ENCODE measurements at regions not wholly inside any gene's neighbourhood (a gene's known extent, or its start where the extent isn't known, plus 50 kb on each side); places are given as distances from the start of the nearest gene placed in this dataset.
"Not testable (repeated sequence)": the region's sequence is repeated elsewhere in the genome, so short reads cannot be mapped to it uniquely, and the experiment has no call there.

GRCh38 chr15:44817797-44818196 lies 81.5 kb downstream of the TRIM69 start:
- FAIRE-seq: not testable (repeated sequence)

GRCh38 chr15:44819331-44819987 lies 83.1 kb downstream of the TRIM69 start:
- FAIRE-seq: not testable (repeated sequence)

- FAIRE-seq: not testable (repeated sequence)
Observed at GRCh38 chr15:44820535-44820934, 84.2 kb downstream of the TRIM69 start.

GRCh38 chr15:44820967-44821366 lies 84.6 kb downstream of the TRIM69 start:
- not testable (repeated sequence) for FAIRE-seq

GRCh38 chr15:44824277-44825145 lies 88.2 kb downstream of the TRIM69 start:
- FAIRE-seq: not testable (repeated sequence)

- not testable (repeated sequence) for FAIRE-seq
Observed at GRCh38 chr15:44826583-44826982, 90.3 kb downstream of the TRIM69 start.

- FAIRE-seq: not testable (repeated sequence)
Observed at GRCh38 chr15:44828229-44828914, 92.0 kb downstream of the TRIM69 start.

- FAIRE-seq: not testable (repeated sequence)
Observed at GRCh38 chr15:44829150-44829549, 92.8 kb downstream of the TRIM69 start.

GRCh38 chr15:44830692-44831408 lies 94.5 kb downstream of the TRIM69 start:
- FAIRE-seq: not testable (repeated sequence)

- not testable (repeated sequence) for FAIRE-seq
Observed at GRCh38 chr15:44831409-44831741, 95.0 kb downstream of the TRIM69 start.

GRCh38 chr15:44832133-44832532 lies 95.8 kb downstream of the TRIM69 start:
- not testable (repeated sequence) for FAIRE-seq

- not testable (repeated sequence) for FAIRE-seq
Observed at GRCh38 chr15:44833081-44833480, 96.8 kb downstream of the TRIM69 start.

- FAIRE-seq: not testable (repeated sequence)
Observed at GRCh38 chr15:44833761-44834160, 97.4 kb downstream of the TRIM69 start.

- FAIRE-seq: not testable (repeated sequence)
Observed at GRCh38 chr15:44835082-44835481, 98.8 kb downstream of the TRIM69 start.

- FAIRE-seq: no peak
Observed at GRCh38 chr15:44836094-44836493, 99.8 kb downstream of the TRIM69 start.

- FAIRE-seq: not testable (repeated sequence)
Observed at GRCh38 chr15:44838929-44839328, 102.6 kb downstream of the TRIM69 start.

- FAIRE-seq: not testable (repeated sequence)
Observed at GRCh38 chr15:44841762-44842161, 105.4 kb downstream of the TRIM69 start.

- not testable (repeated sequence) for FAIRE-seq
Observed at GRCh38 chr15:44842883-44843282, 106.6 kb downstream of the TRIM69 start.

- not testable (repeated sequence) for FAIRE-seq
Observed at GRCh38 chr15:44844936-44845335, 108.6 kb downstream of the TRIM69 start.

GRCh38 chr15:44846156-44846555 lies 109.8 kb downstream of the TRIM69 start:
- FAIRE-seq: not testable (repeated sequence)

GRCh38 chr15:44847555-44847954 lies 108.9 kb upstream of the TERB2 start:
- FAIRE-seq: not testable (repeated sequence)

GRCh38 chr15:44848859-44849258 lies 107.6 kb upstream of the TERB2 start:
- not testable (repeated sequence) for FAIRE-seq
